ENCODE measurements at regions not wholly inside any gene's neighbourhood (a gene's known extent, or its start where the extent isn't known, plus 50 kb on each side); places are given as distances from the start of the nearest gene placed in this dataset.

DNA sequence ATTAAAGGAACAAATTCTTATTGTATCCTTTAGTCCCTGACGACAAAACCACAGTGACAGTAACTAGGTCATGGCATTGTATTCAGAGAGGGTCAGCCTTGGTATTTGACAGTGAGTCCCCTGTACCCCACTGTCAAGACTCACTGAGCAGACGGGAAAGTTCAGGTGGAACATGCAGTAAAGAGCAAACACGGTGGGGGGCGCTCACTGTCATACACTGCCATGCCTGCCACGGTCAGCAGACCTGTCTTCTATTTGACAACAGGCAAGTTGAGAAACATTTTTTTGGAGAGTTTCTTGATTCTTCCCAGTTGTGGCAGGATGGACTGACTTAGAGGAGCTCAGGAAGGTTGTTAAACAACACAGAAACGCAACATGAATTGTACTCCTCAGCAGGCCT, 681.6 kb downstream of the KCNJ18 start:
- TF ChIP-seq, protein P1, sequence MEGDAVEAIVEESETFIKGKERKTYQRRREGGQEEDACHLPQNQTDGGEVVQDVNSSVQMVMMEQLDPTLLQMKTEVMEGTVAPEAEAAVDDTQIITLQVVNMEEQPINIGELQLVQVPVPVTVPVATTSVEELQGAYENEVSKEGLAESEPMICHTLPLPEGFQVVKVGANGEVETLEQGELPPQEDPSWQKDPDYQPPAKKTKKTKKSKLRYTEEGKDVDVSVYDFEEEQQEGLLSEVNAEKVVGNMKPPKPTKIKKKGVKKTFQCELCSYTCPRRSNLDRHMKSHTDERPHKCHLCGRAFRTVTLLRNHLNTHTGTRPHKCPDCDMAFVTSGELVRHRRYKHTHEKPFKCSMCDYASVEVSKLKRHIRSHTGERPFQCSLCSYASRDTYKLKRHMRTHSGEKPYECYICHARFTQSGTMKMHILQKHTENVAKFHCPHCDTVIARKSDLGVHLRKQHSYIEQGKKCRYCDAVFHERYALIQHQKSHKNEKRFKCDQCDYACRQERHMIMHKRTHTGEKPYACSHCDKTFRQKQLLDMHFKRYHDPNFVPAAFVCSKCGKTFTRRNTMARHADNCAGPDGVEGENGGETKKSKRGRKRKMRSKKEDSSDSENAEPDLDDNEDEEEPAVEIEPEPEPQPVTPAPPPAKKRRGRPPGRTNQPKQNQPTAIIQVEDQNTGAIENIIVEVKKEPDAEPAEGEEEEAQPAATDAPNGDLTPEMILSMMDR (conservative IDR thresholded peaks at IDR 0.05; ENCODE audit: low read depth, low read length) = no peak
- TF ChIP-seq EZH2 (IDR thresholded peaks at IDR 0.05; ENCODE audit: borderline replicate concordance, low read depth, low read length, poor library complexity, severe bottlenecking) = no peak

All from A673 (cell line).